HG02571 (cell line): ENCODE measurements at regions not wholly inside any gene's neighbourhood (a gene's known extent, or its start where the extent isn't known, plus 50 kb on each side); places are given as distances from the start of the nearest gene placed in this dataset.

Experiments
- ATAC-seq: cut with Tn5 transposase; IDR thresholded peaks from one replicate; pipeline ENCODE4 v1.9.1; 2021; ENCODE audit warnings: mild to moderate bottlenecking, moderate library complexity; ENCODE audit not compliant: unreplicated experiment

DNA sequence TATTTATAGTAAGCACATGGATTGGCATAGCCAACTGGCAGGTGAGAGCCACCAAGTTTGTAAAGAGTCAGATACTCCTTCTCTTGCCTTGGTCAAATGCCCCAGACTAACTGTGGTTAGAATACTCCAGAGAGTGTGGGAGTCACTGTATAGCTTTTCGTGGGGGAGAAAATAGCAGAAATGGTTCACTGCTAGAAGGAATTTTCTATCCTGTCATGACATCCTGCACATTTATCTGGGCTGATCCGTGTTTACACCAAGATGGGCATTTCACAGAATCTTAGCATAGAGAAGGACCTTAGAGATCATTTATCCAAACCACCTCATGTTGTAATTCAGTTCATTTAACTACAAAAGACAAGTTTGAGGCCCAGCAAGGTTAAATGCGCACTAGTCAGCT is 460.8 kb downstream of the ENC1 start:
- ATAC-seq, result no peak

DNA sequence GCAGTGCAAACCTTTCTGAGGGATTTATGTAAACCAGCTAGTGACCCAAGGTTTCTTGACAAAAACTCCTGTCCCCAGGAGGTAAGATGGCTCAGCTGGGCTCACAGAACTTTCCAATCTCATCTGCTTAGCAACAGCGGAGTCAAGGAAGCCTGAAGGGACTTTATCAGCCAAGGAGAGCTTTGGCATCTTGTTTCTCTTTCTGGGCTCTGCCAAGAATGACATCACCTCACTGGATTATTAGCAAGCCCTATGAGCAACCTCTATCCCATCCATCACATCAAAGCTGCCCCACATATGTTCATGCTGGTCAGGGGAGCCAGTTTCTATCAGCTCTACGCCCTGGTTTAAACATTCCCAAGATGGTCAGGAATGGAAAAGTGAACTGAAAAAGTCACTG is 461.3 kb downstream of the ENC1 start:
- ATAC-seq, result no peak

DNA sequence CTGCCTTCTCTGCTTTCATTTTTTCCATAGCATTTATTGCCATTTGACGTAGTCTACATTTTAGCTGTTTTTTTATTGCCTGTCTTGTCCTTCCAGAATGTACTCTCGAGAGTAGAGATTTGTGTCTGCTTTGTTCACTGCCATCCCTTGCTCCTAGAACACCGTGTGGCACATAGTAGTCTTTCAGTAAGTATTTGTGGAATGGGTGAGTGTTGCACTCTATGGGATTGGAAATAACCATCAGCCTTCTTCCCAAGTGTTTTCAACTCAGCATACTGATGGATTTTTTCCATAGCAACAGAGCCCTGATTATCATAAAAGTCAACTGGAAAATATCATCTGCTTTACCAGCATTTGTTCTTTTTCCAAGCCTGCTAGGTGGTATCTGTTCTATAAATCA is 462.6 kb downstream of the ENC1 start:
- no peak for ATAC-seq

DNA sequence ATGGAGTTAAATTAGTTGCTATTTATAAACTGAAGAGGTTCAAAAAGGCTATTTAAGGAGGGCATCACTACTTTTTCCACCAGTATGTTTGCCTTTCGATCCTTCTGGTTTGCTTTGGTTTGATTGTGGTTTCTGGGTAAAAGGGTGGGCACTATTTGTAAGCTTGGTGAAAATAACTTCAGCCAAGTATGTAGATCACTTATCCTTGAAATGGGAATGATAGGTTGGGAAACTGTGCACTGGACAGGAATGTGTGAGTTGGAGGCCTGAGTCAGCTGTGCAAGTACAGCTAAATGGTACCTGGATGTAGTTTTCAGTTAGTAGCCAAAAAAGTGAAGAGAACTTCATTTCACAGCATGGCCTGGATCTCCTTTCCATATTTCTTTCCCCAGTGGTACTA is 466.2 kb downstream of the ENC1 start:
- no peak for ATAC-seq

DNA sequence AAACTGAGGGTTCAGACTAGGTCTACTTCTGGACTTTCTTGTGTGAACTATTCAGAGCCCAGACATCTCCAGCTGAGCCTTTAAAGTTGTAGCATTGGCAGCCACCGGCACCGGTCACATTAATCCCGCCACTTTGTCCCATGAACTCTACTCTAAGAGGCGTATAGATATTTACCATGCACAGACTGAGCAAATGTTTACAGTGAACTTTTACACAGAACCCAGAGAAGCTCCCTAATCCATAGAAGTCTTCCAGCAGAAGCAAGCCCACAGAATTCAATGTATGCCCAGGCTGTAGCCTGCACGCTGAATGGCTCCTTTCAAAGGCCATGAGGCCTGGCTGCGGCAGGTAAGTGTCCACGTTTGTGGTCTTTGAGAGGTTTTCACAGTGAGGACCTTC is 466.9 kb downstream of the ENC1 start:
- ATAC-seq, result no peak

DNA sequence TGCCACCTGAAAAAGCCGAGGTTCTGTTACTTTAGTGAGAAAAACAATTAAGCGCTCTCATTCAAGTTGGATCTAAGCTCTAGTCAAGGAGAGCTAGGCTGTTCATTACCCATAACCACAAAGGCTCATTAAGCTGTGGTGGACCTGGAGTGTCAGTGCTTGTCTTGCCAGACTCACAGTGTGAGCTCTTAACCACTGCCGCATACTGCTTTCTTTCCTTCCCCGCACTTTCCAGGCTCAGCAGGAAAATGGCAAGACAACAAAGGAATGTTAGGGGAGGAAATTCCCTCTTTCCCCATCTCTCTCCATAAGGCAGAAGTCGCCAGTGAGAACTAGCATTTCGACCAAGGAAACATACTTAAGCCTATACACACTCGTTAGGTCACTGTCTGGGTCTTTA is 467.3 kb downstream of the ENC1 start:
- ATAC-seq, result no peak

DNA sequence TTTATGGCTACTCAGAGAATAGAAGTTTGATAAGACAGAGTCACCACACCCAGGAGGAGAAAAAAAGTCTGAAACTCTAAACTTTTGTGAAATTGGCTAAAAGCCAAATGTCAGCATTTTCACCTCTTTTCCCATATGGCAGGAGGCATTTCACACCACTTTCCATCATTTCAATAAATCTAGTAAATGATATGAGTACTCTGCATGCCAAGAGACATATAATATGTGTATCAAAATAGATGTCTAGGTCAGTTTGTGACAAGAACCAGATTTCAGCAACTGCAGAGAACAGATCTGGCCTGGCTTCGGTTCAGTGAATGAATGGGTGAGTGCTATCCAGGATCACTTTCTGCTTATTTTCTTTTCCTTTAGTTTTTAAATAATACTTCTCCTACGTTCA is 470.8 kb downstream of the ENC1 start:
- no peak for ATAC-seq

DNA sequence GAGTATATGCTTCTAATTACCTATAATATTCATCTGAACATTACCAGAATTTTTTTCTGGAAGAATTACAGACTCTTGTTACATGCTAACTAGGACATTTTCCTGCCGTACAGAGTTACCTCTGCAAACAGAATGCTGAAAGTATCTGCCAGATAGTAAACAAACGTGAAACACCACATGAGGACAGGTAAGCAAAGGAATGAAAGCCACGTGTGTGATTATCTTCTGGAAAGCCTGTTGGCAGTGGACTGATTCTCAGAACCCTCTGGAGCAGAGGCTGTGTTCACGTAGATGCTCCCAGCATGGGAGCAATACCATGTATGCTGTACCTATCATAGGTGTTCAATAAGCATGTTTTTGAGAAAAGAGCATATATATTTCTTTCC is 472.6 kb downstream of the ENC1 start:
- ATAC-seq, result no peak

DNA sequence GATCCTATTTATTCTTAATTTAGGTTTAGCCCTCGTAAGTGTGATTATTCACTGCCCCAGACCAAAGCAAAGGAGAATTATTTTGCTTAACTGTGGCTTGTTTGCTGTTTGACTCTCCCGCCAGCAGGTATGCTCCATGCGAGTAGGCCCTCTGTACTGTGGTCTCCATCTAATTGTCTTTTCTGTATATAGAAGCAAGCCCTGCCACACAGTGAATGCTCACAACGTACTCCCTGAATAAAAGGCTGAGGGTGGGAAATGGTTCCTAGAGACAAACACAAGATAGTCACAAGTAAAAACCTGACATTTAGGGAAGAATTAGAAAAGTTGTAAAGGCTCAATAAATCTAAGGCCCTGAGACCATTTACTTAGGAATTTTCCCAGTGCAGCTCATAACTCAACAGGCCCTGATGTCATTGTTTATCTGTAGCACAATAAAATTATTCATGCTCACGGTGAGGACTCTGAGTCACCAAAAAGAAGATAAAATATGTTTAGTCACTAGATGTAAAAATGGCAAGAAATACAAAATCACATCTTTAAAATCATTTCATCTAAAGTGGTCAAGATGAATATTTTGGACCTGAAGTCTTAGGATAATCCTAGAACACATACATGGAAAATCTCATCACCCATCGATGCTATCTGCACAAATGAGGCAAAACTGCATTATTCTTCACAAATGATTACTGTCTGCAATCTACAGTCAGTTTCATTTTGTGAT is 473.2 kb downstream of the ENC1 start:
- ATAC-seq, result no peak

DNA sequence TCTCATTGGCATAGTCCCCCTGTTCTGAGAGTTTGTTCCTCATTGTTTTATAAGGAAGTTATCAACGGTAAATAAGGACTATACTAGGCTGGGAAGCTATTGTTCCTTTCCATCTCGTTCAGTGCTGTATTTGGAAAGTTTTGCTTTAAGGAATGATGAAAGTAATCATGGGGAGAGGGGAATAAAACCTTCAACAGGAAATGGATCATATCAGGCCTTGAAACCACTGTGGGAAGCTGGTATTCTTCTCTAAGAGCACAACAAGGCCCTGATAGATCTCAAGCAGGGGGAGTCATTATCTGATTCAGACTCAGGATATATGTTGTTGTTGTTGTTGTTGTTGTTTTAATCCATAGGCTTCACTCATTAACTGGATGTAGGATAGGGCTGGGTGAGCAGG is 474.5 kb downstream of the ENC1 start:
- ATAC-seq, result no peak

DNA sequence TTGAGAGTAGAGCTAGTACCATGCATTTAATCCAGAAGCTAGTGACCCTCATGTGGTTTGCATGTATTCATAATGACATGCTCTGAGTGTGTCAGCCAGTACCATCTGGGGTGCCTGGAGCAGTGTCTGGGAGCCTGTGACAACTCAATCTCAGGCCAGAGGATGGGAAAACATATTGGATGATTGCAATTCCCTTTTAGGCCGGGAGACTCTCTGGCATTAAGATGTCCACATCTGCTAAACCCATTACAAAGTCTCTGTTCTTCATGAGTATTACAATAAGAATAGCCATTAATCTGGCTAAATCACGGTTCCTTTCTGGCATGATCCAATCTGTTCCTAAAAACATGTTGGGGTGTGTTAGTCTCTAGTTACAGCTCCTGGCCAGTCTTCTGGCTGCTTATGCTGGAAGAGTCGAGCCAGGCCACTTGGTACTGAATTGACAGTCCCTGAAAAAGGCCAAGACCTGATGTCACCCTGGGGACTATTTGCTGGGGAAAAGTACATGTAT is 475.7 kb downstream of the ENC1 start:
- no peak for ATAC-seq

DNA sequence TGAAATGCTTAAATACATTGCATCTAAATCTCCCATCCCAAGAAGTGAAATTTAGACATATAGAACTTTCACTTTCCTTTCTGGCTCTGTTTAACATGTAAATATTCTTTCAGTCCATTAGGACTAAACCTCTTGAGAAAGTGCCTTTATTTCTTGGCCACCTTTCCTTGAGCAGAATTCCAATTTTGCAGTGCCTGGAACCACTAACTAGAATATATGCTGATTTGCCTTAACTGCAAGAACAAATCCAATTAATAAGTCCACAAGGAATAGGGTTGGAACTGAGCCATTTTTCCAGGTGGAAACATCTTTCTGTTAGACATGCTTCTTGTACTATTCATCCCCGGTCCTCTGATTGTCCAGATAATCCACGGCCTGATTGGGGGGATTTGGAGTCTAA is 478.0 kb downstream of the ENC1 start:
- ATAC-seq, result no peak

DNA sequence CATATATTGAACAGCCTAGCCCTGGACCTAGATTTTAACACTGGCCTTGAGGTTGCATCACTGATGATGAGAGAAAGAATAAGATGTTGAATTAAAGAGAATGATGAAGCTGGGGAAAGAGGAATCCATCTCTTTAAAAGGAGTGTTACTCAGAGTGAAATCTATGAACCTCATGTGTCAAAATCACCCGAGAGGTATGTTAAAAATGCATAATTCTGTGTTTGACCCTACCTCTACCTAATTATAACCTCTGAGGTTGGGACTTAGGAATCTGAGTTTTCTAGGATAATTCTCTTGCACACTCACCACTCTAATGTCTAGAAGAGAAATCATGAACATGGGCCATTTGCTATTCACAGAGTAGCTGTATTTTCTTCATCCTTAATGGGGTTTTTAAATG is 479.4 kb downstream of the ENC1 start:
- ATAC-seq, result no peak

DNA sequence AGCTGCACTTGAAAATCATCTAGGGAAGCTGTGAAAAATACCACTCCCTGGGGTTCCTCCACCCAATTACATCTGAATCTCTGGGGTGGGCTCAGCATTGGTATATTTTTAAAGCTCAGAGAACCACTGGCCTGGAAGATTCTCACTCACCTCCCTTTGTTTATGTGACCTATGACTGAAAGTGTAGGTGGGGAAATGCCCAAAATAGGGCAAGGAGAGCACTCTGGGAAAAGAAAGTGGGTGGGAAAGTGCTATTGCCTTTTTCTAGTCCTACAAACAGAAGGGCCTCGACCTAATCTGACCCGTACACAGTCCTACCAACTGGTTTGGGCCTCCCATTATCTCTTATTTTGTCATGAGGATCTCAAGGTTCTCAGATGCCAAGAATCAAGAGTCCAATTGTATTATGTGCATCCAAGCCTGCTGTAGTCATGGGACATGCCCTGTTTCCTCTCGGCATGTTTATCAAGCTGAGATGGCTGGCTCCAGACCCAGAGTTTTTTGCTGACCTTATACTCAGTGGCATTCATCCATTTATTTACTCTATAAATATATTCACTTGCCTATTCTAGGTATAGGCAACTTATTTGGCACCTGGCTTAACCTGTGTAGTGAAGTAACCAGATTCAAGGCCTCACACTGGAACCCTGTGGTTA is 483.7 kb downstream of the ENC1 start:
- ATAC-seq, result no peak

DNA sequence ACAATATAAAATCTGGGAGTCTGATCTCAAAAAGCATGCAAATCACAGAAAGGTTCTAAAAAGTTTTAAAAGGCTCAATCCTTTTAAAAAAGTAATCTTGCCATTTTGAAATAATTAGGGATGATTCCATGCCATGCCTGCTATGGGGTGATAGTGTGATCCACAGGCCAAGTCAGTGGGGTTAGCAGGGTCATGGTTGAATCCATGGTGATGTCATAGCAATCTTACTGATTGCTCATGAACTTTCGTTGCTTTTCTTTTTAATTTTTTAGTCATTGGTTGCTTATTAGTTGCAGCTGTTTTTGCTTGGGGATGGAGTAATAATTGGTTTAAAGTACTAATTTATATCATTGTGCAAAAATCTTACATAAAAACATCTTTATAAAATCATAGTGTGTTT is 485.0 kb downstream of the ENC1 start:
- no peak for ATAC-seq

DNA sequence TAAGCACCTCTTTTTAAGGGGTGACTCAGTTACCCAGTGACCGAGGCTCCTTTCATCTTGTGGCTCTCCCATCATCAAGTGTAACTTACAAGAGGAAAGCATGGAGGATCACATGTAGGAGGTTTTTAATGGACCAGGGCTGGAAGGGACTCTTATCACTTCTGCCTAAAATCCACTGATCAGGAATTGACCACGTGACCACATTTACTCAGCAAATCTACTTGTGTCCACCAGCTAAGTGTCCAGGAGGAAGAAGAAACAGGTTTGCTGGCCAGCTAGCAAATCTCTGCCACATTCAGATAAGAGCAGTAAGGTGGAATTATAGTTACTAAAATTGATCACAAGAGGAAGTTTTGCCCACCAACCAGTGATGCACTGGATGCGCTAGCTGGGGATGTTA is 486.0 kb downstream of the ENC1 start:
- ATAC-seq, result no peak

DNA sequence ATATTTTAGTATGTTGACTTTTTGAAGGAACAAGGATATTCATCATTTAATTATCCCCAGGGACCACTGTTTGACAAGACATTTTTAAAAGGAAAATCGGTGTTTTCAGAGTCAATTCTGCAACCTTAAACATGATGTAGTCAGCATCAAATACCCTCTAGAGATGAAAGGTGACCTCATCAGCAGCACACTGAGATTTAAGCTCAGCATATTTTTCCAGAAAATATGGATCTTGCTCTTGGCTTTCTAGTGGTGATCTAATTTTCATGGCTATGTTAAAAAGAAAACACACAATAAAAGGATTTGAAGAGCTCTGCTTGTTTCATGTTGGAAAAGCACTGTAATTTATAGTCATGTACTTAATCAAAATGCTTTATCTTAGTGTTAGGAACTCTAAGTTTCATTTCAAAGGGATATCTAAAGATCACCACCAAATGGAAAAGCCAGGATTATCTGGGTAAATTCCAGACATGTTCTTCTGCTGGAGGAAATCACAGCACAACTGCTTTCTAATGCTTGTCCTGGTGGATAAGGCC is 487.2 kb downstream of the ENC1 start:
- ATAC-seq, result no peak

DNA sequence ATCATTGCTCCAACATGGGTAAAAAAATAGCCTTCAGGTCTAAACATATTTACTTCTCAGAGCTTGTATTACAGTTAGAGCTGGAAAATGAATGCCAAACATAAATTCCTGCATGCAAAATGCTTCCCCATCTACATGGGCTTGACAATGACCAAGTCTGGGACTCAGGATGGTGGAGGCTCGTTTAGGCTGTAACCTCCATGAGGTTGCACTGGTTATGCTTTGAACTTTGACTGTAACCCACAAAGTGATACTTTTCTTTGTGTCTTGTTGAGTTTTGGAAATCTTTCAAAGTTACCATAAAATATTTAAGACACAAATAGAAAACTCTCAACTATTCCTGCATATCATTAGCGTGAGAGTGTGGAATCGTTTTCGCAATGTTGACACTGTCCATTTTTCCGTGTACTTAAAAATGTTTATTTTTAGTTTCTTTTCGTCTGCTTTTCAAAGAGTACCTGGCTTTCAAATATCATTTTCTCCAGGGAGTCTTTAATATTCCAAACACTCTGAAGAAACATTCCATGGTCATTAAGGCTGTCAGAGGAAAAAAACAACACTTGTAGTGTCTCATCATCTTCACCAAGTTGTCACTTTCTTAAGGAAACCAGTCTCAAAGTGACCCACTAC is 487.8 kb downstream of the ENC1 start:
- ATAC-seq, result no peak

DNA sequence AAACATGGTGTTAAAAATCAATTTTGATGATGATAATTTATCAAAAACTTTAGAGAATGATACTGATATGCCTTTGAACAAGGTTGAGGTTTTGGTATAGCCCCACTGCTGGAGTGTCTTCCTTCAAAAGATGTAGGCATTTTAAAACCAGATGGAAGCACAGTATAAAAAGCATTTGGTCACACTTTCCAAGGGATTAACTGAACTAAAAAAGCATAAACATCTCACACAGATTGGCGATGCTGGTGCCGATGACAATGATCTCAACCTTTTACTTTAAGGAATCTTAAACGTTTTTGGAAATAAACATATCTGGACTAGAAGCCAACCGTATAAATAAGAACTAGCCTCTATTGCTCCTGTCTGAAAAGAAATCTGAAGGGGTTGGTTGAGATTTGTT is 488.4 kb downstream of the ENC1 start:
- no peak for ATAC-seq

DNA sequence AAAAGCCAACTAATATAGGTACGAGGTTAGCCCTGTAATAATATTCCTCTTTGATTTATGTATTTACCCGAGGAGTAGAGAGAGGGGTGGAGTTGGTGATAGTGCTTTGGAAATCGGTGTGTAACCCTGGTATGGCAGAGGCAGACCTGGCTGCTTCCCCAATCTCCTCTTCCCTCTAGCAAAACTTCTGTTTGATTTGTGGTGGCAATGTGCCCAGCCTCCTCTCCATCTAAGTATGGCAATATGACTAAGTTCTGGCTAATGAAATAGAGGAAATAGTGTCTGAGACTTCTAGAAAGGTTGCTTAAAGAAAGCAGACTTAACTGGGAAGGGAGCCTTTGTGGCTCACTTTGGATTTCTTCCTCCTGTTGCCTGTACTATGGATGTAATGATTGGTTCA is 491.1 kb downstream of the ENC1 start:
- ATAC-seq, result no peak

DNA sequence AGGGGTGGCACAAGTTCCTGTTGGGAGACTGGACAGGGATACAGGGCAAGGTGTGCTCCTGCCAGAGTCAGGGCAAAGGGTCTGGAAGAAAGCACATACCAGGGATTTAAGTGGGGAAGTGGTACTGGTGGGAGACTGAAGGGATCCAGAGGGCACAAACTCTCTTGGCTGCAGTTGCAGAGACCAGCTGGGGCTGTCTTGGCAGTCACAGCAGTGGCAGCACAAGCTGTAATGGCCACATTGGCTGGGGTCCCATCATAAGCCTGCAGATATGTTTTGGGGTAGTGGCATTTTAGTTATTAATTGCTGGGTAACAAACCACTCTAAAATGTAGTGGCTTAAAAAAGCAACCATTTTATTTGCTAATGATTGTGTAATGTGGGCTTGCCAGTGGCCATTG is 492.2 kb downstream of the ENC1 start:
- no peak for ATAC-seq

DNA sequence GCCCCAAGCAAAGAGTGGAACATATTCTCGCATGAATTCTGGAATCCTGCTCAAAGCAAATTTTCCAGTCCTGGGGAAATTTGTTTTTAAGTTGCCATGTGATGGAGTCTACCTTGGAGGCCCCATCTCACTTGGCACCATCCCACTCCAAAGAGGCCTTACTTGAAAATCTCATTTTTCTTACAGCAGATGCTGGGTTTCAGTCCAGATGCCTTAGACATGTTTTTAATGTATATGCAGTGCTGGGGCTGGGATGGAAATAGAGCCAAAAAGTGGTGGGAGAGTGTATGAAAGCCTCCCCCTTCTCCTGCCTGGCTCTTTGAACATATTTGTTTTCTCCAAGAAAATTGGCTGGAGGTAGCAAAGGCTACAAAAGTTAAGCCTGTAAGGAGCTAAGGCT is 493.7 kb downstream of the ENC1 start:
- ATAC-seq, result no peak
